Common myeloid progenitor, CD34-positive (primary cell): ENCODE measurements at regions not wholly inside any gene's neighbourhood (a gene's known extent, or its start where the extent isn't known, plus 50 kb on each side); places are given as distances from the start of the nearest gene placed in this dataset.

ENCODE experiments used
- CTCF ChIA-PET: fragments of 350-600 bp; sonication (Branson Sonifier 250); formaldehyde crosslinking; loops from one replicate; lab custom pipeline; 2021; ENCODE audit warnings: antibody characterized with exemption; lab: Charles Lee
- POLR2A ChIA-PET: fragments of 350-600 bp; sonication (Branson Sonifier 250); formaldehyde crosslinking; loops from one replicate; lab custom pipeline; 2021; ENCODE audit warnings: antibody characterized with exemption; lab: Charles Lee
- DNase-seq, 3 donors: peaks; one replicate each; pipeline versions ENCODE4 v3.0.0 to v3.0.0-alpha.2; 2013
- H3K27ac ChIP-seq, 2 experiments: 1 replicate in 1 of 2; 2 replicates in 1 of 2; pipeline ENCODE4 v1.7.0; 2013; ENCODE audit warnings: inconsistent platforms in 2 of 2, low read length in 2 of 2, mild to moderate bottlenecking in 2 of 2, low read depth in 1 of 2, moderate library complexity in 1 of 2; ENCODE audit not compliant: severe bottlenecking in 2 of 2, insufficient read depth in 1 of 2, poor library complexity in 1 of 2
- H3K27me3 ChIP-seq, 5 experiments: replicated peaks in 2 of 5; 1 replicate in 3 of 5; 2 replicates in 2 of 5; pipeline versions ENCODE4 v1.6.1 to v1.7.0; 2013; ENCODE audit warnings: low read length in 4 of 5, mild to moderate bottlenecking in 2 of 5, moderate library complexity in 2 of 5, inconsistent platforms in 1 of 5; ENCODE audit not compliant: insufficient read depth in 5 of 5, control insufficient read depth in 4 of 5
- H3K36me3 ChIP-seq, 4 experiments: 1 replicate in 2 of 4; 2 replicates in 2 of 4; pipeline versions ENCODE4 v1.6.1 to v1.7.0; 2013; ENCODE audit warnings: low read length in 3 of 4, control low read depth in 1 of 4, mild to moderate bottlenecking in 1 of 4; ENCODE audit not compliant: control insufficient read depth in 4 of 4, insufficient read depth in 4 of 4
- H3K4me1 ChIP-seq, 4 experiments: 1 replicate in 3 of 4; 2 replicates in 1 of 4; pipeline versions ENCODE4 v1.6.1 to v1.7.1; 2013; ENCODE audit warnings: low read length in 3 of 4, mild to moderate bottlenecking in 3 of 4, control low read depth in 1 of 4, inconsistent platforms in 1 of 4, moderate library complexity in 1 of 4; ENCODE audit not compliant: control insufficient read depth in 4 of 4, insufficient read depth in 4 of 4; ENCODE audit errors: control extremely low read depth in 1 of 4
- H3K4me3 ChIP-seq, 7 experiments: 1 replicate in 4 of 7; 2 replicates in 3 of 7; pipeline versions ENCODE4 v1.5.1 to v1.7.0; 2013; ENCODE audit warnings: mild to moderate bottlenecking in 7 of 7, low read length in 6 of 7, moderate library complexity in 6 of 7, inconsistent platforms in 2 of 7, low read depth in 2 of 7, control low read depth in 1 of 7; ENCODE audit not compliant: insufficient read depth in 4 of 7, control insufficient read depth in 1 of 7; ENCODE audit errors: extremely low read depth in 1 of 7
- H3K9me3 ChIP-seq, 5 experiments: 1 replicate in 4 of 5; 2 replicates in 1 of 5; pipeline versions ENCODE4 v1.6.1 to v1.7.1; 2013; ENCODE audit warnings: low read length in 4 of 5, mild to moderate bottlenecking in 2 of 5, inconsistent platforms in 1 of 5, low read depth in 1 of 5, moderate library complexity in 1 of 5; ENCODE audit not compliant: control insufficient read depth in 4 of 5, insufficient read depth in 2 of 5; ENCODE audit errors: control extremely low read depth in 1 of 5
- WGBS: methylation state at CpG from one replicate; pipeline ENCODE4 v1.1.5; 2013; ENCODE audit not compliant: insufficient coverage; 5-methylcytosine and 5-hydroxymethylcytosine counted together

GRCh38 chr1:29428997-29429396 lies 192.7 kb downstream of the PTPRU start:
- WGBS = 81% methylated on average over 2 of the region's 4 CpGs

GRCh38 chr1:29428280-29428615 lies 191.9 kb downstream of the PTPRU start:
- Histone ChIP-seq H3K9me3 (peaks cover 0 to 8% (median 2%) of the 10 kb centered on the region in 5 experiments), H3K4me1 (no peaks in the 10 kb centered on the region), H3K27me3 (peaks cover 0 to 5% (median 2%) of the 10 kb centered on the region in 5 experiments), H3K4me3 (no peak overlapping the region), H3K36me3 (no peaks in the 10 kb centered on the region), H3K27ac (no peak overlapping the region)
- no peak for DNase-seq
- ChIA-PET POLR2A (no interaction called here), CTCF (no interaction called here)
- WGBS = 97% methylated on average over 4 of the region's 4 CpGs

More at GRCh38 chr1:29428997-29429396, 192.7 kb downstream of the PTPRU start:
- Histone ChIP-seq H3K9me3 (peaks cover 0 to 8% (median 2%) of the 10 kb centered on the region in 5 experiments), H3K36me3 (no peaks in the 10 kb centered on the region), H3K4me1 (no peaks in the 10 kb centered on the region), H3K27me3 (peaks cover 0 to 3% (median 2%) of the 10 kb centered on the region in 5 experiments), H3K27ac (no peak overlapping the region), H3K4me3 (no peak overlapping the region)
- CTCF ChIA-PET = no interaction called here
- DNase-seq = no peak
- POLR2A ChIA-PET = no interaction called here

- peaks cover 0 to 8% (median 2%) of the 10 kb centered on the region in 5 experiments for H3K9me3 ChIP-seq
- H3K27ac ChIP-seq = no peak overlapping the region
- no peak for DNase-seq
- H3K4me3 ChIP-seq = no peak overlapping the region
- H3K27me3 ChIP-seq = peaks cover 0 to 5% (median 0%) of the 10 kb centered on the region in 5 experiments
- POLR2A ChIA-PET = no interaction called here
- H3K36me3 ChIP-seq = no peaks in the 10 kb centered on the region
- H3K4me1 ChIP-seq = no peaks in the 10 kb centered on the region
- 87% methylated on average over 3 of the region's 3 CpGs for WGBS
- CTCF ChIA-PET = no interaction called here
These were observed 191.4 kb downstream of the PTPRU start for GRCh38 chr1:29427614-29428279.

GRCh38 chr1:29426701-29427279 lies 190.5 kb downstream of the PTPRU start:
- H3K4me3 ChIP-seq = no peak overlapping the region
- WGBS = 88% methylated on average over 7 of the region's 7 CpGs
- H3K9me3 ChIP-seq = peaks cover 0 to 8% (median 2%) of the 10 kb centered on the region in 5 experiments
- ChIA-PET CTCF (no interaction called here), POLR2A (no interaction called here)
- H3K27me3 ChIP-seq = peaks cover 0 to 3% (median 0%) of the 10 kb centered on the region in 5 experiments
- no peaks in the 10 kb centered on the region for H3K4me1 ChIP-seq
- no peak for DNase-seq
- no peaks in the 10 kb centered on the region for H3K36me3 ChIP-seq
- H3K27ac ChIP-seq = no peak overlapping the region

GRCh38 chr1:29425631-29426030 lies 189.3 kb downstream of the PTPRU start:
- POLR2A ChIA-PET = no interaction called here
- Histone ChIP-seq H3K9me3 (peaks cover 0 to 6% (median 0%) of the 10 kb centered on the region in 5 experiments), H3K27me3 (peaks cover 0 to 3% (median 0%) of the 10 kb centered on the region in 5 experiments), H3K36me3 (no peaks in the 10 kb centered on the region), H3K4me1 (no peaks in the 10 kb centered on the region), H3K4me3 (no peak overlapping the region), H3K27ac (no peak overlapping the region)
- no CpG with 5 or more reads among the region's 2 CpGs for WGBS
- CTCF ChIA-PET = interaction anchor here (1.0 kb wide), 1 partner anchor 10 kb away, joined by 3 read pairs; no protein-coding TSS in a partner anchor
- DNase-seq = no peak

- ChIA-PET POLR2A (no interaction called here), CTCF (no interaction called here)
- no peaks in the 10 kb centered on the region for H3K36me3 ChIP-seq
- H3K27me3 ChIP-seq = peaks cover 0 to 3% (median 0%) of the 10 kb centered on the region in 5 experiments
- WGBS = no CpG with 5 or more reads among the region's 2 CpGs
- peaks cover 0 to 8% (median 0%) of the 10 kb centered on the region in 5 experiments for H3K9me3 ChIP-seq
- DNase-seq = no peak
- H3K4me3 ChIP-seq = no peak overlapping the region
- H3K4me1 ChIP-seq = no peaks in the 10 kb centered on the region
- H3K27ac ChIP-seq = no peak overlapping the region
These were observed 187.9 kb downstream of the PTPRU start for GRCh38 chr1:29424266-29424665.

GRCh38 chr1:29420202-29420601 lies 183.9 kb downstream of the PTPRU start:
- Histone ChIP-seq H3K36me3 (no peaks in the 10 kb centered on the region), H3K4me1 (no peaks in the 10 kb centered on the region), H3K9me3 (peaks cover 0 to 8% (median 0%) of the 10 kb centered on the region in 5 experiments), H3K4me3 (no peak overlapping the region), H3K27ac (no peak overlapping the region), H3K27me3 (peaks cover 0 to 12% (median 3%) of the 10 kb centered on the region in 5 experiments)
- DNase-seq = peak in 1 of 3 donors; percentile 10
- ChIA-PET POLR2A (no interaction called here), CTCF (no interaction called here)
- WGBS = 100% methylated on average over 1 of the region's 2 CpGs
